Ovary (tissue), 7 donors: ENCODE measurements at regions not wholly inside any gene's neighbourhood (a gene's known extent, or its start where the extent isn't known, plus 50 kb on each side); places are given as distances from the start of the nearest gene placed in this dataset.

Experiments used
- DNase-seq, 5 donors: peaks; one replicate each; pipeline ENCODE4 v3.0.0-alpha.2; 2019 to 2020
- H3K27ac ChIP-seq, 2 donors: fragments of 200-600 bp; one replicate each; pipeline versions ENCODE4 v1.5.1 to v1.8.0; 2019 to 2022
- H3K27me3 ChIP-seq: fragments of 200-600 bp; one replicate; pipeline ENCODE4 v1.8.0; 2022
- H3K36me3 ChIP-seq: fragments of 200-600 bp; sonication (generic); one replicate; pipeline ENCODE4 v1.5.1; 2019
- H3K4me1 ChIP-seq: one replicate; pipeline ENCODE4 v1.8.1; 2013; ENCODE audit warnings: mild to moderate bottlenecking, moderate library complexity; ENCODE audit not compliant: insufficient read depth
- H3K4me3 ChIP-seq: fragments of 200-600 bp; sonication (generic); one replicate; pipeline ENCODE4 v1.5.1; 2017
- H3K9me3 ChIP-seq, 2 donors: fragments of 200-600 bp in 1 of 2; sonication (generic) in 1 of 2; one replicate each; pipeline versions ENCODE4 v1.5.1 to v1.8.1; 2013 to 2019; ENCODE audit warnings: mild to moderate bottlenecking in 1 of 2, moderate library complexity in 1 of 2
- EP300 ChIP-seq: sonication (generic); formaldehyde crosslinking; IDR thresholded peaks from one replicate; pipeline ENCODE4 v1.6.1; 2017; ENCODE audit warnings: antibody characterized with exemption
- POLR2A ChIP-seq: fragments of 450-650 bp; IDR thresholded peaks from one replicate; pipeline ENCODE4 v1.6.1; 2017; ENCODE audit warnings: antibody characterized with exemption, mild to moderate bottlenecking, moderate library complexity
- whole genome bisulfite sequencing, 3 donors: extraction: QIAGEN DNeasy Blood & Tissue Kit in 1 of 3; methylation state at CpG; one replicate each; pipeline versions ENCODE4 v1.1.5 to v1.1.7; 2013 to 2017; 5-methylcytosine and 5-hydroxymethylcytosine counted together
- intact Hi-C, 4 donors: fragments of 100-400 bp; cut with DNase I; formaldehyde crosslinking; loops; one replicate each; pipeline versions ENCODE4 v1.11.0 to v1.15.1; 2022 to 2023
- TF ChIP-seq, protein P1 (sequence below), 3 donors: fragments of 450-650 bp in 2 of 3; fragments of 200-600 bp in 1 of 3; IDR thresholded peaks; one replicate each; pipeline versions ENCODE4 v1.5.1 to v1.8.0; 2016 to 2022; ENCODE audit warnings: antibody characterized with exemption in 3 of 3, mild to moderate bottlenecking in 1 of 3
- donor health status: DM: no; HTN: no; CAD: no; lungs with moderate emphysema.
- donor health status: DM: no; HTN: no; CAD: no.
- donor health status: Bipolar disorder and iron deficiency.
- donor health status: DM: no; HTN: no; CAD: no.
- donor health status: DM: yes; HTN: yes; CAD: no.

DNA sequence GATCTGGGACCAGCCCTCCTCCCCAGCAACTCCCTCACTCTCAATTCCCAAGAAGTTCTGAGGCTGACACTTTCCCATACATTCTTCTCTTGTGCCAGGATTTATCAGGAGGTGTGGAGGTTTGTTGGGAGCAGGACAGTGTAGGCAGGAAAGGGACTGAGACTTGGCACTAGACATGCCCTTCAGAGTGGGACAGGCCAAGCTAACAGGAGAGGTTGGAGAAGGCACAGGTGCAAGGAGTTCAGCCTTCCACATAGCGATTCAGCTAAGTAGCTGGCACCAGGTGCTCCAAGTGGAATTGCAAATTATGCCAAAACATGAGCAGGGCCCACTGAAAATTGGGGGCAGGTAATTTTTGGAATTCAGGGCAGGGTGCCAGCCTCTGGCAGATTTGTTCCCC, 83.0 kb upstream of the DUSP10 start:
- intact Hi-C loops: no loop called here
- WGBS, 3 donors: 89 to 96% (median 92%) methylated on average over 1 of the region's 1 CpG
- H3K4me3 ChIP-seq: no peak overlapping the region

DNA sequence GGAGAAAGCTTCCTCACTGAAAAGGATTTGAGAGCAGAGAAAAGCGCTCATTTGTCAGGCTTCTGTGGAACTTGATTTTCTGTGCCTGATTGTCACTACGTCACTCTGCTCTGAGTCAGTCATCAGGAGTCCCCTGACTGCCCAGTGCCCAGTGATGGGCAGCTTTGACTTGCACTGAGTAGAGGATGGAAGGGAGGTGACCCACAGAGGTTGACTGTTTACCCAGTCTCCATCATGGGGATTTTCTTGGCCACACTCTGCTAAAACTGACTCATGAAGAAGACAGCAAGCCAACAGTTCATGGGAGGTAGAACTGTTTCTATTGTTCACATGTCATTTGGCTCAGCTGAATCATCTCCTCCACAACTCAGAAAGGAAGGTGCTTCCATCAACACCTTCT, 82.1 kb upstream of the DUSP10 start:
- H3K4me3 ChIP-seq: no peak overlapping the region

More for the DNA sequence above, 83.0 kb upstream of the DUSP10 start:
- no peak for TF ChIP-seq EP300
- no peak for TF ChIP-seq POLR2A
- TF ChIP-seq, protein P1, sequence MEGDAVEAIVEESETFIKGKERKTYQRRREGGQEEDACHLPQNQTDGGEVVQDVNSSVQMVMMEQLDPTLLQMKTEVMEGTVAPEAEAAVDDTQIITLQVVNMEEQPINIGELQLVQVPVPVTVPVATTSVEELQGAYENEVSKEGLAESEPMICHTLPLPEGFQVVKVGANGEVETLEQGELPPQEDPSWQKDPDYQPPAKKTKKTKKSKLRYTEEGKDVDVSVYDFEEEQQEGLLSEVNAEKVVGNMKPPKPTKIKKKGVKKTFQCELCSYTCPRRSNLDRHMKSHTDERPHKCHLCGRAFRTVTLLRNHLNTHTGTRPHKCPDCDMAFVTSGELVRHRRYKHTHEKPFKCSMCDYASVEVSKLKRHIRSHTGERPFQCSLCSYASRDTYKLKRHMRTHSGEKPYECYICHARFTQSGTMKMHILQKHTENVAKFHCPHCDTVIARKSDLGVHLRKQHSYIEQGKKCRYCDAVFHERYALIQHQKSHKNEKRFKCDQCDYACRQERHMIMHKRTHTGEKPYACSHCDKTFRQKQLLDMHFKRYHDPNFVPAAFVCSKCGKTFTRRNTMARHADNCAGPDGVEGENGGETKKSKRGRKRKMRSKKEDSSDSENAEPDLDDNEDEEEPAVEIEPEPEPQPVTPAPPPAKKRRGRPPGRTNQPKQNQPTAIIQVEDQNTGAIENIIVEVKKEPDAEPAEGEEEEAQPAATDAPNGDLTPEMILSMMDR (IDR thresholded peaks at IDR 0.05): no peak
- DNase-seq: no peak
- Histone ChIP-seq H3K27ac (no peak overlapping the region), H3K9me3 (no peaks in the 10 kb centered on the region), H3K27me3 (no peaks in the 10 kb centered on the region), H3K36me3 (no peaks in the 10 kb centered on the region), H3K4me1 (no peaks in the 10 kb centered on the region)

DNA sequence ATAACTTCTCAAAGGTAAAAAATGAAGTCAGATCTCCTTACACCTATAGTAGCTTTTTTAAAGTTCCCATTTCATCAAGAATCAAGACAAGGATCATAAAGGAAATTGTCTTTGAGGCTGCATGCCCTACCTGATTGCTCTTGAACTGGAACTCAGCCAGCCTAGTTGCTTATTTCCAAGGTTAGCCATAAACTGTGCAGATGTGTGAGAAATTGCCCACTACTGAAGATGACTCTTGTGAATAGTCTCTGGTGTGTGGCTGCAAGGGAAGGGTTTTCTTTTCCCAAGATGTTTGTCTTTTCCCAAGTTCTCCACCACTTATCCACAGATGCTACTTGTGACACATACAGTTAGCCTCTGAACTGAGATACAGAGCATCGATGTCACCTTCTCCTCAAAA, 81.7 kb upstream of the DUSP10 start:
- no peak for DNase-seq
- H3K36me3 ChIP-seq: no peaks in the 10 kb centered on the region
- H3K27ac ChIP-seq: no peak overlapping the region
- H3K4me1 ChIP-seq: no peaks in the 10 kb centered on the region
- no peaks in the 10 kb centered on the region for H3K9me3 ChIP-seq
- intact Hi-C loops: no loop called here
- no peaks in the 10 kb centered on the region for H3K27me3 ChIP-seq
- WGBS, 3 donors: 83 to 96% (median 89%) methylated on average over 1 of the region's 1 CpG
- H3K4me3 ChIP-seq: no peak overlapping the region
- TF ChIP-seq POLR2A: no peak
- TF ChIP-seq, protein P1 (IDR thresholded peaks at IDR 0.05): no peak
- TF ChIP-seq EP300: no peak

More for the DNA sequence above, 82.1 kb upstream of the DUSP10 start:
- Histone ChIP-seq H3K4me1 (no peaks in the 10 kb centered on the region), H3K27ac (no peak overlapping the region), H3K9me3 (no peaks in the 10 kb centered on the region), H3K36me3 (no peaks in the 10 kb centered on the region), H3K27me3 (no peaks in the 10 kb centered on the region)
- DNase-seq: no peak
- intact Hi-C loops: no loop called here
- WGBS, 3 donors: 84 to 95% (median 93%) methylated on average over 2 of the region's 2 CpGs
- TF ChIP-seq, protein P1 (IDR thresholded peaks at IDR 0.05): no peak
- TF ChIP-seq EP300 (no peak), POLR2A (no peak)

DNA sequence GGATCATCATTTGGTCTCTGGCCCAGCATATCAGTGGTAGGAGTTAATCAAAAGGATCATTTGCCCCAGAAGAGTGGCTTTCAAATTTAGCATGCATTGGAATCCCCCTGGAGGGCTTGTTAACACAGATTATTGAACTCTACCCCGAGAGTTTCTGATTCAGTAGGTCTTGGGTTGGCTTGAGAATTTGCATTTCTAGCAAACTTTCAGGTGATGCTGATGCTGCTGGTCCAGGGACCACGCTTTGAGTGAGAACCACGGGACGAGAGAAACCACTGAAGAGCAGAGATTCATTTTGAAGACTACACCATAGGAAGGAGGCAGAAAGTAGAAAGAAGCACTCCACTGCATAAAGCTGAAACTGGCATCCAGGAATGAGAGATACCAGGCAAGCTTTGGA, 81.3 kb upstream of the DUSP10 start:
- WGBS, 3 donors: 79 to 90% (median 83%) methylated on average over 4 of the region's 4 CpGs
- Histone ChIP-seq H3K4me3 (no peak overlapping the region), H3K27ac (no peak overlapping the region), H3K36me3 (no peaks in the 10 kb centered on the region), H3K9me3 (no peaks in the 10 kb centered on the region), H3K4me1 (no peaks in the 10 kb centered on the region), H3K27me3 (no peaks in the 10 kb centered on the region)
- TF ChIP-seq, protein P1 (IDR thresholded peaks at IDR 0.05): no peak
- TF ChIP-seq EP300 (no peak), POLR2A (no peak)
- intact Hi-C loops: no loop called here
- DNase-seq: no peak

DNA sequence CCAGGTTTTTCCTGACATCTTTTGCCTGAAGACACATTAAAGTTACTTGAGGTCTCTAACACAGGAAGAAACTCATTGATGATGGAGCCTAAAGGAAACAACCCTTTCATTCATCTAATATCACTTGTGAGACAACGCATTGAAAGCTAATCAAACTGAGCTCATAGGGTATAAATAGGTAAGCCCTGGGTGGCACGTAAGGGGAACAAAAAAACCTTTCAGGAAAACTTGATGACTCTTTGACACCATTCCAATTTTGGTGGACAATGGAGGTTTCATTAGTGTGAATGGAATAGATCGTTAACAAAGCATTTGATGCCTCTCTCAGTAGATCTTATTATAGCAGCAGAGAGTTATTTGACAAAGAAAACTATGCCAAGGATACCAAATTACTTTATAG, 80.7 kb upstream of the DUSP10 start:
- Histone ChIP-seq H3K4me1 (no peaks in the 10 kb centered on the region), H3K27ac (no peak overlapping the region), H3K27me3 (no peaks in the 10 kb centered on the region), H3K9me3 (no peaks in the 10 kb centered on the region), H3K36me3 (no peaks in the 10 kb centered on the region), H3K4me3 (no peak overlapping the region)
- no peak for DNase-seq
- TF ChIP-seq, protein P1 (IDR thresholded peaks at IDR 0.05): no peak
- TF ChIP-seq POLR2A (no peak), EP300 (no peak)
- 91 to 97% (median 92%) methylated on average over 3 of the region's 3 CpGs for WGBS, 3 donors
- intact Hi-C loops: no loop called here
